8988T (cell line): ENCODE measurements at regions not wholly inside any gene's neighbourhood (a gene's known extent, or its start where the extent isn't known, plus 50 kb on each side); places are given as distances from the start of the nearest gene placed in this dataset.
"Not testable (repeated sequence)": the region's sequence is repeated elsewhere in the genome, so short reads cannot be mapped to it uniquely, and the experiment has no call there.

Experiments
- DNase-seq: peaks from one replicate; pipeline ENCODE4 v3.0.0; 2011

DNA sequence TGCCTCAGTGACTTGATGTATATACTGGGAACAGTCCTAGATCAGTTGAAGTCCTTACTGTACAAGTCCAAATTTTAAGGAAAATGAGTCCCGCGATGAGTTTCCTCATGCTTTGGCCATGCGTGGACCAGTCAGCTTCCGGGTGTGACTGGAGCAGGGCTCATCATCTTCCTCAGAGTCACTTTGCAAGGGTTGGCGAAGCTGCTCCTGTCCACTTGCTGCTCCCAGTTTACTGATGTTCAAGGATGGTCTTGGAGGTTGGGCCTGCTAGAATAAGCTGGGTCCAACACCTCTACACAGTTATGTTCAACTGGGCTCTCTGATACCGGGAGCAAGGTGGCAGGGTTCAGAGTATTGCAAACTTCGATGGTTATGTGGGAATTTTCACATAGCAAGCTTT, 66.2 kb upstream of the PRMT8 start:
- not testable (repeated sequence) for DNase-seq

GRCh38 chr12:3427956-3428355, 63.0 kb upstream of the PRMT8 start:
- no peak for DNase-seq

GRCh38 chr12:3428631-3429030, 62.4 kb upstream of the PRMT8 start:
- no peak for DNase-seq

- not testable (repeated sequence) for DNase-seq
Observed at GRCh38 chr12:3429523-3429922, 61.5 kb upstream of the PRMT8 start.

DNA sequence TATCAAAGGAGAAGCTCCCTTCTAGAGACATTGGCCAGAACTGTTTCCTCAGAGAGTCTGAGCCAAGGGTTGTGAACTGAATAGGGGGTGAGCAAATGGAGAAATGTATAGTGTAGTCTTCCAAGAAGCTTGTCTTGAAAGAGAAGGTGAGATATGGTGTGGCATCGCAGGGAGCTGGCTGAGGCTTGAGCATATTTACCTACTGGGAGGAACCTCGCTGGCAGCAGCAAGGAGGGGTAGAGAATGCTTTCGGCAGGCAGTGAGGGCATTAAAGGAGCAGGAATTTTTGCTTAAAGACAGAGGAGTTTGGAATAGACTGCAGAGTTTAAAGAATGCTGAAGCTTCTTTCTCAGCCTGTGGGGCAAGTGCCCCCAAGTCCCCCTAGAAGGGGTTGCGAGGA, 59.3 kb upstream of the PRMT8 start:
- DNase-seq = no peak

- no peak for DNase-seq
Observed at GRCh38 chr12:3432176-3432742, 58.7 kb upstream of the PRMT8 start.

- no peak for DNase-seq
Observed at GRCh38 chr12:3432868-3433267, 58.1 kb upstream of the PRMT8 start.

DNA sequence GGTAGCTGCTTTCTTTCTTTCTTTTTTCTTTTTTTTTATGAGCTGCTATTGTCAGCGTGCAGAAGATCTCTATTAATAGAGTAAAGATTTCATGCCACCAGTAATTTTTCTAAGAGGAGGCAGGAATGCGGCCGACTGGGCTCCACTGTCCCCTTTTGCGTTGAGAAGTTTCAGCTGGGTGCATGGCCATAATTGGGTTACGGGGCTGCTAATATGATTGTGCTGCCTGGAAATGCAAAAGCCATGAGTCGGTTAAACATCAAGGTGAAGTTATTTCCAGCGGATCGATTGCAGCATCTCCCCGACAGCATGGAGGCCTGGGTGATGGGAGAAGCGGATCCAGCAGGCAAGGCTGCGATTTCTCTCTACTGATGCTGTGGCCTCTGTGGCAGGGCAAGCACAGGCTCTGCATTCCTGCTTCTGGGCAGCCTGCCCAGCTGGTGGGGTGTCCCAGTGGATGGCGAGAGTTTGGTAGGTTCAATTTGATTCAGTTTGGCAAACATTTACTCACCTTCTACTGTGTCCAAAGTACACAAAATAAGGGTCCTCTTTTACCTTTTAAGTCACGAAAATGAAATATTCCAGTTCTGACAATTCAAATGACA, 54.4 kb upstream of the PRMT8 start:
- no peak for DNase-seq

DNA sequence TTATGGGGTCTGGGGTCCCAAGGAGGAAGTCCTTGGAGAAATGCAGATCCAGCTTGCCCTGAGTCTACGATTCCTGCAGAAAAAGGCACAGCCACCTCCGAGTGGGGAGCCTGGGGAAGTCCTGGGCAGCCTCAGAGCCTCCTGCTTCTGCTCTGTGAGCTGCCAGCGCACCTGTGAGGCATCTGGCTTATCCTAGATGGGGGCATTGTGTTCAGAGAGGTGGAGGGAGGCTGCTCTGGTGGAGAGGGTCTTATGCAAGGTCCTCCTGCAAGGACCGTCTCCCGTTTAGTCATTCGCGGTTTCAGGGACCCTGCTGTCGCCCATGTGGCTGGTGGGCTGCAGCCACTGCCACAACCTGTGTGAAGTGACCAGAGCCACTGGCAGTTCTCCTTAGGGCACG, 53.0 kb upstream of the PRMT8 start:
- no peak for DNase-seq

- no peak for DNase-seq
Observed at GRCh38 chr12:3438401-3438800, 52.6 kb upstream of the PRMT8 start.
